Keratinocyte (primary cell): ENCODE measurements at regions not wholly inside any gene's neighbourhood (a gene's known extent, or its start where the extent isn't known, plus 50 kb on each side); places are given as distances from the start of the nearest gene placed in this dataset.

Experiments used
- DNase-seq: peaks from one replicate; pipeline ENCODE4 v3.0.0-alpha.2; 2011; ENCODE audit warnings: low read depth, missing footprints, low spot score
- FAIRE-seq: peaks from 2 replicates; lab custom pipeline; 2011; peaks lifted over from hg19 to GRCh38; lab: Jason Lieb, UNC
- H2AFZ ChIP-seq: 2 replicates; pipeline ENCODE4 v1.6.0; 2012; ENCODE audit warnings: low read length, control low read depth, inconsistent platforms; ENCODE audit not compliant: control insufficient read depth
- H3K27ac ChIP-seq: 2 replicates; pipeline ENCODE4 v1.5.1; 2011; ENCODE audit warnings: low read length; ENCODE audit not compliant: control insufficient read depth, insufficient read depth
- H3K27me3 ChIP-seq: 3 replicates; pipeline ENCODE4 v1.6.0; 2011; ENCODE audit warnings: low read length; ENCODE audit not compliant: control insufficient read depth, insufficient read depth; ENCODE audit errors: extremely low read depth
- H3K36me3 ChIP-seq, 2 experiments: 2 replicates in 1 of 2; 3 replicates in 1 of 2; pipeline ENCODE4 v1.5.1; 2011; ENCODE audit warnings: low read length in 2 of 2, mild to moderate bottlenecking in 1 of 2; ENCODE audit not compliant: control insufficient read depth in 2 of 2, insufficient read depth in 2 of 2; ENCODE audit errors: extremely low read depth in 1 of 2
- H3K4me1 ChIP-seq: 3 replicates; pipeline ENCODE4 v1.5.1; 2011; ENCODE audit warnings: low read length; ENCODE audit not compliant: control insufficient read depth, insufficient read depth; ENCODE audit errors: extremely low read depth
- H3K4me2 ChIP-seq: 3 replicates; pipeline ENCODE4 v1.6.0; 2011; ENCODE audit warnings: low read depth, low read length; ENCODE audit not compliant: control insufficient read depth, insufficient read depth; ENCODE audit errors: extremely low read depth
- H3K4me3 ChIP-seq, 3 experiments: fragments of 200-600 bp in 1 of 3; sonication (generic) in 1 of 3; 2 replicates in 2 of 3; 3 replicates in 1 of 3; pipeline ENCODE4 v1.5.1; 2011 to 2016; ENCODE audit warnings: low read length in 3 of 3, mild to moderate bottlenecking in 3 of 3, control low read depth in 2 of 3, inconsistent platforms in 1 of 3, low read depth in 1 of 3, mixed read lengths in 1 of 3, mixed run types in 1 of 3, moderate library complexity in 1 of 3; ENCODE audit not compliant: control insufficient read depth in 2 of 3, insufficient read depth in 2 of 3; ENCODE audit errors: extremely low read depth in 1 of 3
- H3K79me2 ChIP-seq: 2 replicates; pipeline ENCODE4 v1.6.0; 2012; ENCODE audit warnings: low read length; ENCODE audit not compliant: control insufficient read depth, insufficient read depth
- H3K9ac ChIP-seq: 3 replicates; pipeline ENCODE4 v1.6.0; 2011; ENCODE audit warnings: low read length; ENCODE audit not compliant: control insufficient read depth, insufficient read depth; ENCODE audit errors: extremely low read depth
- H3K9me1 ChIP-seq: 3 replicates; pipeline ENCODE4 v1.6.0; 2011; ENCODE audit warnings: low read length; ENCODE audit not compliant: control insufficient read depth, insufficient read depth; ENCODE audit errors: extremely low read depth
- H3K9me3 ChIP-seq: 2 replicates; pipeline ENCODE4 v1.5.1; 2012; ENCODE audit warnings: low read depth, low read length; ENCODE audit not compliant: control insufficient read depth
- H4K20me1 ChIP-seq: 3 replicates; pipeline ENCODE4 v1.6.0; 2011; ENCODE audit warnings: low read length; ENCODE audit not compliant: control insufficient read depth, insufficient read depth; ENCODE audit errors: extremely low read depth
- CTCF ChIP-seq, 3 experiments: IDR thresholded peaks in 1 of 3; conservative IDR thresholded peaks in 1 of 3; optimal IDR thresholded peaks in 1 of 3; 2 replicates in 2 of 3; 3 replicates in 1 of 3; pipeline versions ENCODE3 to v1.5.1; 2011; ENCODE audit warnings: low read length in 3 of 3, mild to moderate bottlenecking in 3 of 3, moderate library complexity in 2 of 3, control low read depth in 1 of 3, inconsistent platforms in 1 of 3; ENCODE audit not compliant: insufficient read depth in 2 of 3; ENCODE audit errors: extremely low read depth in 1 of 3
- EZH2 ChIP-seq: IDR thresholded peaks from one replicate; pipeline ENCODE4 v1.6.1; 2012; ENCODE audit warnings: inconsistent platforms, mild to moderate bottlenecking, low read length, moderate library complexity
- dilution Hi-C: fragments of 300-500 bp; cut with MboI; formaldehyde crosslinking; loops from one replicate; pipeline ENCODE4 v1.7.0; 2020; ENCODE audit warnings: low sequenced_read_pairs; ENCODE audit not compliant: extremely low pct_ligation_motif_present

- TF ChIP-seq CTCF (optimal IDR thresholded peaks at IDR 0.05 in 1 of 3, IDR thresholded peaks at IDR 0.05 in 1 of 3, conservative IDR thresholded peaks at IDR 0.05 in 1 of 3; ENCODE audit: extremely low read depth in 1 of 3, insufficient read depth in 2 of 3, low read length in 3 of 3) (no peak), EZH2 (no peak)
Measured at GRCh38 chr2:241932899-241933178, 63.3 kb downstream of the RTP5 start.

GRCh38 chr2:241933179-241933911 lies 63.8 kb downstream of the RTP5 start:
- Histone ChIP-seq H3K27ac (no peak overlapping the region), H3K4me1 (no peaks in the 10 kb centered on the region), H3K4me3 (no peak overlapping the region), H3K9ac (no peak overlapping the region), H3K27me3 (no peaks in the 10 kb centered on the region), H3K9me3 (no peaks in the 10 kb centered on the region), H4K20me1 (no peaks in the 10 kb centered on the region), H3K9me1 (no peaks in the 10 kb centered on the region), H3K79me2 (no peaks in the 10 kb centered on the region), H2AFZ (no peak overlapping the region), H3K36me3 (no peaks in the 10 kb centered on the region), H3K4me2 (no peak overlapping the region)
- DNase-seq (no peak), FAIRE-seq (no peak)
- dilution Hi-C loops = no loop called here
- TF ChIP-seq CTCF (optimal IDR thresholded peaks at IDR 0.05 in 1 of 3, IDR thresholded peaks at IDR 0.05 in 1 of 3, conservative IDR thresholded peaks at IDR 0.05 in 1 of 3; ENCODE audit: extremely low read depth in 1 of 3, insufficient read depth in 2 of 3, low read length in 3 of 3) (no peak), EZH2 (no peak)

More at GRCh38 chr2:241932899-241933178, 63.3 kb downstream of the RTP5 start:
- Histone ChIP-seq H3K27me3 (no peaks in the 10 kb centered on the region), H3K9ac (no peak overlapping the region), H3K9me3 (no peaks in the 10 kb centered on the region), H4K20me1 (no peaks in the 10 kb centered on the region), H3K4me3 (no peak overlapping the region), H3K9me1 (no peaks in the 10 kb centered on the region), H3K27ac (no peak overlapping the region), H3K4me1 (no peaks in the 10 kb centered on the region), H3K36me3 (no peaks in the 10 kb centered on the region), H3K79me2 (no peaks in the 10 kb centered on the region), H3K4me2 (no peak overlapping the region), H2AFZ (no peak overlapping the region)
- DNase-seq (no peak), FAIRE-seq (no peak)
- dilution Hi-C loops = no loop called here
